Upper lobe of left lung (tissue), 6 donors: ENCODE measurements at regions not wholly inside any gene's neighbourhood (a gene's known extent, or its start where the extent isn't known, plus 50 kb on each side); places are given as distances from the start of the nearest gene placed in this dataset.
"Not testable (repeated sequence)": the region's sequence is repeated elsewhere in the genome, so short reads cannot be mapped to it uniquely, and the experiment has no call there.

Experiments used
- ATAC-seq, 2 donors: fragments of 200-7000 bp; cut with Tn5 transposase; one replicate each; pipeline ENCODE4 v1.9.1; 2022; ENCODE audit warnings: mild to moderate bottlenecking in 2 of 2, moderate library complexity in 2 of 2; ENCODE audit not compliant: low FRiP score in 2 of 2
- DNase-seq, 2 donors: peaks; one replicate each; pipeline ENCODE4 v3.0.0-alpha.2; 2019 to 2020
- H3K27ac ChIP-seq, 4 donors: fragments of 200-600 bp; sonication (generic); one replicate each; pipeline ENCODE4 v1.5.1; 2016 to 2019
- H3K27me3 ChIP-seq, 4 donors: fragments of 200-600 bp; sonication (generic); one replicate each; pipeline ENCODE4 v1.5.1; 2017 to 2019
- H3K36me3 ChIP-seq, 4 donors: fragments of 200-600 bp; sonication (generic); one replicate each; pipeline ENCODE4 v1.5.1; 2016 to 2019
- H3K4me1 ChIP-seq, 4 donors: fragments of 200-600 bp; sonication (generic); one replicate each; pipeline ENCODE4 v1.5.1; 2018 to 2019
- H3K4me3 ChIP-seq, 4 donors: fragments of 200-600 bp; sonication (generic); one replicate each; pipeline ENCODE4 v1.5.1; 2017 to 2019; ENCODE audit warnings: mild to moderate bottlenecking in 2 of 4, moderate library complexity in 1 of 4
- H3K9me3 ChIP-seq, 4 donors: fragments of 200-600 bp; sonication (generic); one replicate each; pipeline ENCODE4 v1.5.1; 2018 to 2019
- EP300 ChIP-seq, 4 donors: sonication (generic); formaldehyde crosslinking; IDR thresholded peaks; one replicate each; pipeline ENCODE4 v1.5.1; 2017; ENCODE audit warnings: antibody characterized with exemption in 4 of 4, control low read depth in 2 of 4
- POLR2A ChIP-seq, 4 donors: fragments of 450-650 bp; IDR thresholded peaks; one replicate each; pipeline ENCODE4 v1.5.1; 2016 to 2017; ENCODE audit warnings: antibody characterized with exemption in 4 of 4, mild to moderate bottlenecking in 2 of 4
- POLR2AphosphoS5 ChIP-seq, 2 donors: sonication (generic); formaldehyde crosslinking; IDR thresholded peaks; one replicate each; pipeline ENCODE4 v1.5.1; 2017; ENCODE audit warnings: antibody characterized with exemption in 2 of 2
- WGBS, 2 donors: methylation state at CpG; one replicate each; pipeline ENCODE4 v1.1.5; 2017 to 2018; 5-methylcytosine and 5-hydroxymethylcytosine counted together
- TF ChIP-seq, protein P1 (sequence below), 6 experiments: fragments of 450-650 bp in 4 of 6; fragments of 200-600 bp in 2 of 6; sonication (generic) in 2 of 6; IDR thresholded peaks; one replicate each; pipeline ENCODE4 v1.5.1; 2016 to 2019; ENCODE audit warnings: antibody characterized with exemption in 6 of 6
- donor health status: DM: no; HTN: no; CAD: no; lungs with moderate emphysema.
- donor health status: DM: no; HTN: yes; CAD: no; lungs with severe emphysema.

DNA sequence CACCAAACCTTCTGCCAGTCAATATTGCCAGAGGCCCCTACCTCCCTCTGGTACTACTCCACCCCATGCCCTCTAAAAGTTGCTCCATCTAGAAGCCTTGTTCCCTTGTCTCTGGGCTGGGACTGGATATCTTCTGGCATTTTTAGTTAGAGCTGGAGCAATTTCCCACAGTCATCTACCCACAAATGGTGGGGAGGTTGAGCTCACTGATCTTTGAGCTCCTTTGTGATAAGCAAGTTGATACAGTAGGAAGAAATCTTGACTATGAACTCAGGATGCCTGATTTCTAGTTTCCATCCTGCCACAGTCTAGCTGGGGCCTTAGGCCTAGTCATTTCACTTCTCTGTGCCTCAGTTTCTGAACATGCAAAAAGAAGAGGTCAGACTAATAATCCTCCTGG is 155.0 kb downstream of the MAIP1 start:
- H3K9me3 ChIP-seq = no peaks in the 10 kb centered on the region
- TF ChIP-seq POLR2AphosphoS5 (IDR thresholded peaks at IDR 0.05) = no peak
- TF ChIP-seq, protein P1, sequence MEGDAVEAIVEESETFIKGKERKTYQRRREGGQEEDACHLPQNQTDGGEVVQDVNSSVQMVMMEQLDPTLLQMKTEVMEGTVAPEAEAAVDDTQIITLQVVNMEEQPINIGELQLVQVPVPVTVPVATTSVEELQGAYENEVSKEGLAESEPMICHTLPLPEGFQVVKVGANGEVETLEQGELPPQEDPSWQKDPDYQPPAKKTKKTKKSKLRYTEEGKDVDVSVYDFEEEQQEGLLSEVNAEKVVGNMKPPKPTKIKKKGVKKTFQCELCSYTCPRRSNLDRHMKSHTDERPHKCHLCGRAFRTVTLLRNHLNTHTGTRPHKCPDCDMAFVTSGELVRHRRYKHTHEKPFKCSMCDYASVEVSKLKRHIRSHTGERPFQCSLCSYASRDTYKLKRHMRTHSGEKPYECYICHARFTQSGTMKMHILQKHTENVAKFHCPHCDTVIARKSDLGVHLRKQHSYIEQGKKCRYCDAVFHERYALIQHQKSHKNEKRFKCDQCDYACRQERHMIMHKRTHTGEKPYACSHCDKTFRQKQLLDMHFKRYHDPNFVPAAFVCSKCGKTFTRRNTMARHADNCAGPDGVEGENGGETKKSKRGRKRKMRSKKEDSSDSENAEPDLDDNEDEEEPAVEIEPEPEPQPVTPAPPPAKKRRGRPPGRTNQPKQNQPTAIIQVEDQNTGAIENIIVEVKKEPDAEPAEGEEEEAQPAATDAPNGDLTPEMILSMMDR (IDR thresholded peaks at IDR 0.05) = no peak
- TF ChIP-seq EP300 (IDR thresholded peaks at IDR 0.05) = no peak
- no peak for TF ChIP-seq POLR2A (IDR thresholded peaks at IDR 0.05)
- no peaks in the 10 kb centered on the region for H3K36me3 ChIP-seq
- H3K27me3 ChIP-seq = no peaks in the 10 kb centered on the region
- ATAC-seq (no peak), DNase-seq (no peak)
- no peaks in the 10 kb centered on the region for H3K4me1 ChIP-seq
- no peak overlapping the region for H3K4me3 ChIP-seq
- H3K27ac ChIP-seq = no peak overlapping the region

DNA sequence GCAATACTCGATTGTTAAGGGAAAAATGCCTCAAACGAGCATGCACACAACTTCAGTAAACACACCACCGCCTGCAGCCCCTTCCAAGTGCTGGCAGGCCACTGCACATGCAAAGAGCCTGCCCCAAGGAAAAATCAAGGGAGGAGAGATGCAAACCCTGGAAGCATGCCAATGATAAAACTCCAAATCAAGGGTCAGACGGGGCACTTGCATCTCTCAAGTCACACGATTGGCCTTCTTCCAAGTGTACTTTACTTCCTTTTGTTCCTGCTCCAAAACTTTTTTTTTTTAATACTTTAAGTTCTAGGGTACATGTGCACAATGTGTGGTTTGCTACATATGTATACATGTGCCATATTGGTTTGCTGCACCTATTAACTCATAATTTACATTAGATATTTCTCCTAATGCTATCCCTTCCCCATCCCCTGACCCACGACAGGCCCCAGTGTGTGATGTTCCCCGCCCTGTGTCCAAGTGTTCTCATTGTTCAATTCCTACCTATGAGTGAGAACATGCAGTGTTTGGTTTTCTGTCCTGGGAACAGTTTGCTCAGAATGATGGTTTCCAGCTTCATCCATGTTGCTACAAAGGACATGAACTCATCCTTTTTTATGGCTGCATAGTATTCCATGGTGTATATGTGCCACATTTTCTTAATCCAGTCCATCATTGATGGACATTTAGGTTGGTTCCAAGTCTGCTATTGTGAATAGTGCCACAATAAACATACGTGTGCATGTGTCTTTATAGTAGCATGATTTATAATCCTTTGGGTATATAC is 157.8 kb downstream of the MAIP1 start:
- not testable (repeated sequence) for H3K36me3 ChIP-seq, H3K9me3 ChIP-seq, H3K27me3 ChIP-seq, H3K27ac ChIP-seq, ATAC-seq, H3K4me3 ChIP-seq, DNase-seq, H3K4me1 ChIP-seq
- WGBS, 2 donors = 56 to 60% methylated on average over 8 of the region's 8 CpGs

DNA sequence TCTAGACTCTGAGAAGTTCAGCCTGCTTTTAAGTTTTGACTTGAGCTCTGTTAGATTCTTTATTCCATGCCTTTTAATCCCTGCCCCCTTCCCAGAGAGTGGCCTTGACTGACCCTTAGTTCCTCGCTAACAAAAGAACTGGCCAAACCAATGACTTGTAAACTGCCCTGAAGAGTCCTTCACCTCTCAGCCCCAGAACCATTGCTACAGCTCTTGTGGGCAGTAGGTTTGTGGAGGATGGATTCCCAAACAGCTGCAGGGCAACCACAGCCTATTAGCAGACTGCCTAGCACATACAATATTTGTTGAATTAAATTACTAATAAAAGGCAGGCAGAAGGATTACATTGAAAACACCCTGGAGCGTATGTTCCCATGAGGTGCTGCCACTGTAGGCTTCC is 163.9 kb downstream of the MAIP1 start:
- ATAC-seq (no peak), DNase-seq (no peak)
- 75 to 81% methylated on average over 2 of the region's 2 CpGs for WGBS, 2 donors
- TF ChIP-seq, protein P1 (IDR thresholded peaks at IDR 0.05) = no peak
- Histone ChIP-seq H3K4me1 (no peaks in the 10 kb centered on the region), H3K36me3 (no peaks in the 10 kb centered on the region), H3K9me3 (no peaks in the 10 kb centered on the region), H3K27me3 (no peaks in the 10 kb centered on the region), H3K27ac (no peak overlapping the region), H3K4me3 (no peak overlapping the region)

DNA sequence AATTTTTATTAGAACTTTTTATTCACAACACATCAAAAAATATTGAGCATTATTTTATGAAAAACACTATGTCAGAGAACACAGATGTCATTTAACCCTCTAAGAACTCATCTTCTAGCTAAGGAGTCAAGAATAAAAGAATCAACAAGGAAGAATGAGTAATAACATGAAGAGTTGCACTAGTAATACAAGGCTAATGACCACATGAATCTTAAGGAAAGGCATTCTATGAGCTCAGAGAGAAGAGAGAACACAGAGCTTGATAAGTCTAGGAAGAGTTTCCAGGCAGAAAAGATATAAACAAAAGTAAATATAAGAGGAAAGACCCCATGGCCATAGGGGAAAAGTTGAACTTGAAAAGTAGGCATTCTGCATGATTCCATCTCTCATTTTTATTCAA is 166.5 kb downstream of the MAIP1 start:
- H3K9me3 ChIP-seq = no peaks in the 10 kb centered on the region
- H3K4me1 ChIP-seq = peaks cover 0 to 4% (median 0%) of the 10 kb centered on the region in 4 donors
- H3K4me3 ChIP-seq = no peak overlapping the region
- TF ChIP-seq POLR2A (IDR thresholded peaks at IDR 0.05) (no peak), EP300 (IDR thresholded peaks at IDR 0.05) (no peak), POLR2AphosphoS5 (IDR thresholded peaks at IDR 0.05) (no peak)
- TF ChIP-seq, protein P1 (IDR thresholded peaks at IDR 0.05) = no peak
- ATAC-seq (no peak), DNase-seq (no peak)
- H3K36me3 ChIP-seq = no peaks in the 10 kb centered on the region
- no peaks in the 10 kb centered on the region for H3K27me3 ChIP-seq
- H3K27ac ChIP-seq = no peak overlapping the region

DNA sequence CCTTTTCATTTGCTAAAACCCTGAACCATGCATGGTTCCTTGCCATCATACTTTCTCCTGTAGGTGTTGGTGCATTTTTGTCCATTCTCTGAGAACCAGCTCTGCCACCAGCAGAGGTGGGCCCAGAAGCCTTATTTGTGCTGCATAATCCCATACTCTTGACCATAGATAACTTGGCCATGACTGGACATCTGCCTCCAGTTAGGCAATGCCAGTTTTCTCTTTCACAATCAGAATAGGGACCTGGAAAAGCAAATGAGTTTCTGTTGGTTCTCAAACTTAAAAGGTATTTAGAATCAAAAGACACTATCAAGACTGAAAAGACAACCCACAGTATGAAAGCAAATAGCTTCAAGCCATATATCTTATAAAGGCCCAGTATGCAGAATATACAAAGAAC is 167.3 kb downstream of the MAIP1 start:
- Histone ChIP-seq H3K27me3 (no peaks in the 10 kb centered on the region), H3K9me3 (no peaks in the 10 kb centered on the region), H3K4me3 (no peak overlapping the region), H3K36me3 (no peaks in the 10 kb centered on the region), H3K4me1 (peaks cover 0 to 4% (median 0%) of the 10 kb centered on the region in 4 donors), H3K27ac (no peak overlapping the region)
- ATAC-seq (no peak), DNase-seq (no peak)
- TF ChIP-seq POLR2A (IDR thresholded peaks at IDR 0.05) (no peak), POLR2AphosphoS5 (IDR thresholded peaks at IDR 0.05) (no peak), EP300 (IDR thresholded peaks at IDR 0.05) (no peak)
- TF ChIP-seq, protein P1 (IDR thresholded peaks at IDR 0.05) = no peak

DNA sequence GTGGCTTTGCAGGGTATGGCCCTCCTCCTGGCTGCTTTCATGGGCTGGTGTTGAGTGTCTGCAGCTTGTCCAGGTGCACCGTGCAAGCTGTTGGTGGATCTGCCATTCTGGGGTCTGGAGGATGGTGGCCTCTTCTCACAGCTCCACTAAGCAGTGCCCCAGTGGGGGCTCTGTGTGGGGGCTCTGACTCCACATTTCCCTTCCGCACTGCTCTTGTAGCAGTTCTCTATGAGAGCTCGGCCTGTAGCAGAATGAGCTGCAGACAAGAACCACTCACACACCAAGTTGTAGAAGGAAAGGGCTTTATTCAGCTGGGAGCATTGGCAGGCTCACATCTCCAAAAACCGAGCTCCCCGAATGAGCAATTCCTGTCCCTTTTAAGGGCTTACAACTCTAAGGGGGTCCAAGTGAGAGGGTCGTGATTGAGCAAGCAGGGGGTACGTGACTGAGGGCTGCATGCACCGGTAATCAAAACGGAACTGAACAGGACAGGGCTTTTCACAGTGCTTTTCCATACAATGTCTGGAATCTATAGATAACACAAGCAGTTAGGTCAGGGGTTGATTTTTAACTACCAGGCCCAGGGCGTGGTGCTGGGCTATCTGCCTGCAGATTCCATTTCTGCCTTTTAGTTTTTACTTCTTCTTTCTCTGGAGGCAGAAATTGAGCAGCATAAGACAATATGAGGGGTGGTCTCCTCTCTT is 169.4 kb downstream of the MAIP1 start:
- not testable (repeated sequence) for H3K4me1 ChIP-seq, H3K9me3 ChIP-seq, H3K27me3 ChIP-seq, H3K4me3 ChIP-seq, H3K36me3 ChIP-seq, ATAC-seq, H3K27ac ChIP-seq, DNase-seq
- WGBS, 2 donors = 73 to 84% methylated on average over 9 to 10 of the region's 10 CpGs
